PC-3 (cell line): ENCODE measurements at regions not wholly inside any gene's neighbourhood (a gene's known extent, or its start where the extent isn't known, plus 50 kb on each side); places are given as distances from the start of the nearest gene placed in this dataset.

Source experiments
- ATAC-seq: fragments of 200-7000 bp; cut with Tn5 transposase; 2 replicates; pipeline ENCODE4 v1.9.1; 2020; ENCODE audit warnings: mild to moderate bottlenecking, moderate library complexity
- BruUV-seq: library from RNA; stranded (reverse); fragments of 400-500 nt; replicated peaks from 2 replicates; lab custom pipeline; 2021; lab: Mats Ljungman, UMichigan
- CTCF ChIA-PET: fragments of 300-600 bp; sonication (Branson Sonifier 250); formaldehyde crosslinking; loops from one replicate; lab custom pipeline; 2022; ENCODE audit warnings: antibody characterized with exemption; lab: Charles Lee
- POLR2A ChIA-PET: fragments of 300-600 bp; sonication (Branson Sonifier 250); formaldehyde crosslinking; loops from one replicate; lab custom pipeline; 2022; ENCODE audit warnings: antibody characterized with exemption; ENCODE audit not compliant: unreplicated experiment; lab: Charles Lee
- DNase-seq: peaks from one replicate; pipeline ENCODE4 v3.0.0-alpha.2; 2015
- H2AFZ ChIP-seq: fragments of 300-600 bp; sonication (generic); 2 replicates; pipeline ENCODE4 v1.6.0; 2016; ENCODE audit warnings: antibody characterized with exemption, low read length
- H3F3A ChIP-seq: fragments of 300-600 bp; sonication (generic); one replicate; pipeline ENCODE4 v1.6.0; 2017; ENCODE audit warnings: antibody characterized with exemption, low read length, control low read depth, mild to moderate bottlenecking; ENCODE audit not compliant: unreplicated experiment
- H3K27ac ChIP-seq: fragments of 300-600 bp; sonication (generic); 2 replicates; pipeline ENCODE4 v1.5.1; 2016; ENCODE audit warnings: mild to moderate bottlenecking, low read length
- H3K27me3 ChIP-seq: fragments of 300-600 bp; sonication (generic); 2 replicates; pipeline ENCODE4 v1.6.1; 2016; ENCODE audit warnings: low read length, mixed read lengths
- H3K36me3 ChIP-seq: fragments of 300-600 bp; sonication (generic); 2 replicates; pipeline ENCODE4 v1.6.1; 2016; ENCODE audit warnings: low read depth, mixed run types, low read length, mixed read lengths
- H3K4me1 ChIP-seq: fragments of 300-600 bp; sonication (generic); 2 replicates; pipeline ENCODE4 v1.5.1; 2016; ENCODE audit warnings: low read length; ENCODE audit not compliant: insufficient read depth
- H3K4me2 ChIP-seq: fragments of 300-600 bp; sonication (generic); 2 replicates; pipeline ENCODE4 v1.6.0; 2016; ENCODE audit warnings: low read length
- H3K4me3 ChIP-seq: fragments of 300-600 bp; sonication (generic); 2 replicates; pipeline ENCODE4 v1.5.1; 2016; ENCODE audit warnings: mild to moderate bottlenecking, low read length, mixed read lengths
- H3K79me2 ChIP-seq: fragments of 300-600 bp; sonication (generic); 2 replicates; pipeline ENCODE4 v1.6.1; 2017; ENCODE audit warnings: low read length, mixed read lengths
- H3K9ac ChIP-seq: fragments of 300-600 bp; sonication (generic); 2 replicates; pipeline ENCODE4 v1.6.0; 2016; ENCODE audit warnings: mild to moderate bottlenecking, low read length
- H3K9me2 ChIP-seq: fragments of 300-600 bp; sonication (generic); replicated peaks from 2 replicates; pipeline ENCODE4 v1.6.1; 2016; ENCODE audit warnings: mixed run types, low read length, mixed read lengths
- H3K9me3 ChIP-seq: fragments of 300-600 bp; sonication (generic); 2 replicates; pipeline ENCODE4 v1.6.1; 2016; ENCODE audit warnings: low read length, mixed read lengths
- H4K20me1 ChIP-seq: fragments of 300-600 bp; sonication (generic); 2 replicates; pipeline ENCODE4 v1.6.1; 2016; ENCODE audit warnings: low read length, mixed read lengths
- CTCF ChIP-seq: fragments of 300-600 bp; sonication (generic); conservative IDR thresholded peaks from 2 replicates; pipeline ENCODE4 v1.5.1; 2017; ENCODE audit warnings: antibody characterized with exemption, low read depth, mild to moderate bottlenecking, low read length
- EZH2 ChIP-seq: fragments of 300-600 bp; sonication (generic); IDR thresholded peaks from one replicate; pipeline ENCODE4 v1.6.1; 2017; ENCODE audit warnings: antibody characterized with exemption, mild to moderate bottlenecking, low read length; ENCODE audit not compliant: unreplicated experiment
- EZH2phosphoT487 ChIP-seq: fragments of 300-600 bp; sonication (generic); IDR thresholded peaks from 2 replicates; pipeline ENCODE4 v1.6.1; 2018; ENCODE audit warnings: mild to moderate bottlenecking, antibody characterized with exemption, low read length, borderline replicate concordance
- intact Hi-C: fragments of 100-400 bp; cut with micrococcal nuclease; formaldehyde crosslinking; loops from 2 replicates; pipeline ENCODE4 v1.9.0; 2023

- no TSS peak for BruUV-seq
- Histone ChIP-seq H3K9me2 (no peaks in the 10 kb centered on the region), H2AFZ (no peak overlapping the region), H3K27me3 (0 out of 2 replicates have a peak, but pooled peaks cover 5% of the 10 kb centered on the region), H3K4me1 (no peaks in the 10 kb centered on the region), H4K20me1 (no peaks in the 10 kb centered on the region), H3K9me3 (no peaks in the 10 kb centered on the region), H3K27ac (no peak overlapping the region), H3K9ac (no peak overlapping the region), H3K4me2 (no peak overlapping the region), H3K36me3 (no peaks in the 10 kb centered on the region), H3K79me2 (no peaks in the 10 kb centered on the region), H3K4me3 (no peak overlapping the region), H3F3A (no peaks in the 10 kb centered on the region)
- CTCF ChIA-PET = no interaction called here
- no peak for DNase-seq
- POLR2A ChIA-PET = no interaction called here
- no peak for ATAC-seq
- intact Hi-C loops = no loop called here
- no peak for TF ChIP-seq EZH2
- TF ChIP-seq EZH2phosphoT487 = no peak
- TF ChIP-seq CTCF = no peak
Measured at GRCh38 chr15:26210980-26211379, 347.9 kb upstream of the ATP10A start.

DNA sequence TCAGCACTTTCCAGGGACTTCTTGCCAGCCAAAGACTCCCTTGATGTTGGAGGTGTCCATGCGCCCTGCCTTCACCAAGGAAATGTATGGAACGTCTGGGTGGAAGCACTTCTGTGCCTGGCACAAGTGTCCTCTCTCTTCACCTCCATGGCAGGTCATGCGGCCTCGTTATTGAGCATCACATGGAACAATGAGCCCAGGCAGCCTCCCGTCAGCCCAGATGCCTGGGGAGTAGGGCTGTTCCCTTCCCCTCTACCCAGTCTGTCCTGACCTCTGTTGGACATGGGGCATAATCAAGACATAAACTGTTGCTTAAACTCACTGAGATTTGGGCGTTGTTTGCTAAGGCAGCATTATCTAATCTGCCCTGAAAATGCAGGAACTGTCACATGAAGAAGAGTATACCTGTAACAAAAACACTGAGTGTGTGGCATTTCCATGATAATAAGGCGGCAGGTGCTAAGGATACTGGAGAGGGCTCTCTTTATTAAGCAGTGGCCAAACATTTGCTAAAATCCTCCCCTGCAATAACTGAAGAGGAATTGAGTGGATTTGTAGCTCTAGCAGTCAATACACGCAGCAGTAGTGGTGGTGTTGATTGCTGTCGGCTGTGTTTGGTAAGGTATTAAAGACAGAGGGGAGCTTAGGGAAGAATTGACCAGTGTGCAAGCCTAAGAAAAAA lies 338.2 kb upstream of the ATP10A start:
- DNase-seq (no peak), ATAC-seq (no peak)
- Histone ChIP-seq H3K27ac (no peak overlapping the region), H3K9ac (no peak overlapping the region), H3K4me1 (no peaks in the 10 kb centered on the region), H3F3A (no peaks in the 10 kb centered on the region), H3K36me3 (no peaks in the 10 kb centered on the region), H2AFZ (no peak overlapping the region), H3K9me3 (no peaks in the 10 kb centered on the region; the same call in 1 of the 2 replicates), H3K4me2 (no peak overlapping the region), H3K4me3 (no peak overlapping the region), H3K79me2 (no peaks in the 10 kb centered on the region), H3K9me2 (no peaks in the 10 kb centered on the region), H4K20me1 (no peaks in the 10 kb centered on the region), H3K27me3 (peaks cover 13% of the 10 kb centered on the region; the same call in 1 of the 2 replicates)
- TF ChIP-seq EZH2phosphoT487 (no peak), CTCF (no peak), EZH2 (no peak)
- BruUV-seq = no TSS peak
- intact Hi-C loops = no loop called here
- ChIA-PET CTCF (no interaction called here), POLR2A (no interaction called here)

DNA sequence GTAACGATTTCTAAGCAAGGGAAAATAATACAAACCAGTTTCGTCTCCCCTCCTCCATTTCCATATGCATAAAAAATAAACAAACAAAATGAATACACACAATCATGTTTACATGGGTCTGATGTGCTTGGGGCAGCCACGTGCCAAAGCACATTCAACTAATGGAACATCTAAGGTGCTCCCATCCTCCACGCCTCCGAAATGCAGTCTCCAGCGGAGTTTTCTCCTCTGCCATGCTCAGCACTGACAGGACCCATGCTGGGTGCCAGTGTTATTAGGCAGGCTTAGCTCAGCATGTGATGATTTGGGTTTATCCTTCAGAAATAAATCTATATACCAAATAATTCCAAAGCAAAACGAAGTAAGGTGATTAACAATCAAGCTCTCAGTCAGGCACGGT lies 337.3 kb upstream of the ATP10A start:
- intact Hi-C loops = no loop called here
- Histone ChIP-seq H3K4me3 (no peak overlapping the region; the same call in 1 of the 2 replicates), H2AFZ (no peak overlapping the region), H3K4me2 (no peak overlapping the region), H3F3A (no peaks in the 10 kb centered on the region), H3K9ac (no peak overlapping the region), H3K4me1 (no peaks in the 10 kb centered on the region), H3K27ac (no peak overlapping the region), H4K20me1 (no peaks in the 10 kb centered on the region), H3K36me3 (no peaks in the 10 kb centered on the region), H3K79me2 (no peaks in the 10 kb centered on the region), H3K9me2 (no peaks in the 10 kb centered on the region), H3K9me3 (no peaks in the 10 kb centered on the region; the same call in 1 of the 2 replicates), H3K27me3 (peaks cover 13% of the 10 kb centered on the region; the same call in 1 of the 2 replicates)
- DNase-seq = no peak
- ATAC-seq = no peak
- no TSS peak for BruUV-seq
- TF ChIP-seq EZH2phosphoT487 = no peak
- TF ChIP-seq EZH2 = no peak
- TF ChIP-seq CTCF = no peak
- POLR2A ChIA-PET = no interaction called here
- CTCF ChIA-PET = no interaction called here
